Thoracic aorta (tissue), 2 donors: ENCODE measurements at regions not wholly inside any gene's neighbourhood (a gene's known extent, or its start where the extent isn't known, plus 50 kb on each side); places are given as distances from the start of the nearest gene placed in this dataset.

Experiments
- ATAC-seq: fragments of 150-250 bp; one replicate; pipeline ENCODE4 v1.8.0; 2017; ENCODE audit warnings: low read depth; ENCODE audit not compliant: insufficient number of reproducible peaks, low FRiP score
- DNase-seq: peaks from one replicate; pipeline ENCODE4 v3.0.0-alpha.2; 2020; ENCODE audit warnings: low spot score
- H3K27ac ChIP-seq, 2 donors: fragments of 200-600 bp; sonication (generic); 1 replicate in 1 of 2; 2 replicates in 1 of 2; pipeline ENCODE4 v1.5.1; 2016; ENCODE audit warnings: mild to moderate bottlenecking in 2 of 2, moderate library complexity in 2 of 2
- H3K27me3 ChIP-seq: fragments of 200-600 bp; sonication (generic); replicated peaks from 2 replicates; pipeline ENCODE4 v1.6.0; 2016; ENCODE audit warnings: mild to moderate bottlenecking; ENCODE audit not compliant: insufficient read depth
- H3K36me3 ChIP-seq: fragments of 200-600 bp; sonication (generic); one replicate; pipeline ENCODE4 v1.5.1; 2016
- H3K4me1 ChIP-seq, 2 donors: fragments of 200-600 bp; sonication (generic); 1 replicate in 1 of 2; 2 replicates in 1 of 2; pipeline versions ENCODE4 v1.5.1 to v1.6.0; 2016; ENCODE audit warnings: low read depth in 2 of 2, mild to moderate bottlenecking in 1 of 2; ENCODE audit not compliant: control insufficient read depth in 1 of 2
- H3K4me3 ChIP-seq: fragments of 200-600 bp; sonication (generic); 2 replicates; pipeline ENCODE4 v1.5.1; 2016; ENCODE audit warnings: mild to moderate bottlenecking
- H3K9me3 ChIP-seq: fragments of 200-600 bp; sonication (generic); 2 replicates; pipeline ENCODE4 v1.5.1; 2016
- CTCF ChIP-seq: fragments of 200-600 bp; sonication (generic); IDR thresholded peaks from one replicate; pipeline ENCODE4 v1.5.1; 2019; ENCODE audit warnings: antibody characterized with exemption

GRCh38 chr2:187075199-187075635, 226.2 kb upstream of the ZSWIM2 start:
- DNase-seq, result no peak
- no peaks in the 10 kb centered on the region for H3K9me3 ChIP-seq
- H3K4me3 ChIP-seq, result no peak overlapping the region
- no peaks in the 10 kb centered on the region for H3K4me1 ChIP-seq
- ATAC-seq, result no peak
- H3K36me3 ChIP-seq, result no peaks in the 10 kb centered on the region
- H3K27ac ChIP-seq, result no peak overlapping the region
- H3K27me3 ChIP-seq, result no peaks in the 10 kb centered on the region
- TF ChIP-seq CTCF, result no peak

GRCh38 chr2:187058198-187058597, 209.2 kb upstream of the ZSWIM2 start:
- Histone ChIP-seq H3K27me3 (no peaks in the 10 kb centered on the region), H3K4me1 (no peaks in the 10 kb centered on the region), H3K27ac (no peak overlapping the region), H3K9me3 (no peaks in the 10 kb centered on the region), H3K36me3 (no peaks in the 10 kb centered on the region), H3K4me3 (no peak overlapping the region)
- no peak for TF ChIP-seq CTCF
- DNase-seq (no peak), ATAC-seq (no peak)

- no peaks in the 10 kb centered on the region for H3K36me3 ChIP-seq
- H3K27ac ChIP-seq, result no peak overlapping the region
- H3K9me3 ChIP-seq, result no peaks in the 10 kb centered on the region
- ATAC-seq (no peak), DNase-seq (no peak)
- no peak overlapping the region for H3K4me3 ChIP-seq
- H3K27me3 ChIP-seq, result no peaks in the 10 kb centered on the region
- TF ChIP-seq CTCF, result no peak
- H3K4me1 ChIP-seq, result no peaks in the 10 kb centered on the region
Measured at GRCh38 chr2:187057466-187057865, 208.5 kb upstream of the ZSWIM2 start.

- Histone ChIP-seq H3K4me3 (no peak overlapping the region), H3K4me1 (no peaks in the 10 kb centered on the region), H3K27ac (no peak overlapping the region), H3K36me3 (no peaks in the 10 kb centered on the region), H3K9me3 (no peaks in the 10 kb centered on the region), H3K27me3 (no peaks in the 10 kb centered on the region)
- no peak for DNase-seq
- ATAC-seq, result no peak
- TF ChIP-seq CTCF, result no peak
Measured at GRCh38 chr2:187056416-187057334, 207.7 kb upstream of the ZSWIM2 start.

GRCh38 chr2:187055463-187055862, 206.5 kb upstream of the ZSWIM2 start:
- no peak for TF ChIP-seq CTCF
- Histone ChIP-seq H3K4me1 (no peaks in the 10 kb centered on the region), H3K9me3 (no peaks in the 10 kb centered on the region), H3K36me3 (no peaks in the 10 kb centered on the region), H3K27ac (no peak overlapping the region), H3K27me3 (no peaks in the 10 kb centered on the region), H3K4me3 (no peak overlapping the region)
- DNase-seq, result no peak
- ATAC-seq, result no peak
